DMS 273 (cell line): ENCODE measurements at regions not wholly inside any gene's neighbourhood (a gene's known extent, or its start where the extent isn't known, plus 50 kb on each side); places are given as distances from the start of the nearest gene placed in this dataset.
"Not testable (repeated sequence)": the region's sequence is repeated elsewhere in the genome, so short reads cannot be mapped to it uniquely, and the experiment has no call there.

ENCODE experiments used
- DNase-seq: peaks from one replicate; lab custom pipeline; 2025; ENCODE audit not compliant: unreplicated experiment; lab: John Stamatoyannopoulos, UW

DNA sequence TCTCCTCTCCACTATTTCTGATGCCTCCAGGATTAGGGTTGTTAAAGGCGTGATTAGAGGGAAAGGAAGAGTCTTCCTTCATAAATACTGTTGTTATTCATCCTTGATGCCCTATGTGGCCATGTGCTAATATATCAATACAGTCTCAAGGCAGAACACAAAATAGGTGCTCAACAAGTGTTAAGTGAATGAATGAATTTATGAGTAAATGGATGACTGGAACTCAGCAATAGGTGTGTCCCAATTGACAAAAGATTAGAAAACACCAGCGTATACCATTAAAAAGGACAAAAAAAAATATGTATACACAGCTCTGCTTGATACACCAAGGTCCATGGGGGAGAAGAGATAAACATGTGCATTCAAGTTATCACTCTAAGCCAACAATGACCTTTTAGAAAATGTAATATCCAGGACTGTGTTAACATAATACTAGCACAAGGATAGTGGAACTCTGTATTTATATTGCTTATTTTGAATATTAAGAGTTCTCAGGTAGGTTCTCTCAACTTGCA is 171.2 kb upstream of the MYLIP start:
- no peak for DNase-seq

DNA sequence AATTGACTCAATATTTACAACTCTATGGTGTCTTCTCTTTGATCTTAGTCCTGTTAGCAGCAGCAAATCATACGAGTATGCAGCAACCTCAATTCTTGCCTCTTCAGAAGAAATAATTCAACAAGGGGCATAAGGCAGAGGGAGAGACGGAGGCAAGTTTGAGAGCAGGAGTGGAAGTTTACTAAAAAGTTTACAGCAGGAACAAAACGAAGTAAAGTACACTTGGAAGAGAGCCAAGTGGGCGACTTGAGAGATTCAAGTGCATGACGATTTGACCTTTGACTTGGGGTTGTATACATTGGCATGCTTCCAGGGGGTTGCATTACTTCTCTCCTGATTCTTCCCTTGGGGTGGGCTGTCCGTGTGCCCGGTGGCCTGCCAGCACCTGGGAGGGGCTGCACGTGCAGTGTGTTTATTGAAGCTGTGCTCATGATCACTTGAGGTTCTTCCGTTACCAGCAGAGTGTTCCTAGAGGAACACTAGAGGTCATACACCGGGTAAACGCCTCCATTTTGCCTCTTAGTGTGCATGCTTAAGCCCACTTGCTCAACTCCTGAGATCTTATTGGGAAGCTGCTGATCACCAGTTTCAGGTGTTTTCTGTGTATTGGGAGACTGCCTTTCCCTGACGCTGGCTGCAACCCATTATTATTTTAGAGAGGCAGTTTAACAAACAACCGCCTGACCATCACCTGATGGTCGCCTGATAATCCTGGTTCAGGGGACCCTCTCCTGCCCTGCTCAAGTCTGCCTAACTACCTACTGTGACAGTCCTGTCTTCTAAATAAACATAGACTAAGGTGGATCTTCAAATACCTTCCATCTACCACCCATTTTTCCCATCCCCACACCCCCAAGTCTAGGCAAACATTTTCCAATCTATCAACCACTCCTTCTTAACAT is 172.4 kb upstream of the MYLIP start:
- no peak for DNase-seq

DNA sequence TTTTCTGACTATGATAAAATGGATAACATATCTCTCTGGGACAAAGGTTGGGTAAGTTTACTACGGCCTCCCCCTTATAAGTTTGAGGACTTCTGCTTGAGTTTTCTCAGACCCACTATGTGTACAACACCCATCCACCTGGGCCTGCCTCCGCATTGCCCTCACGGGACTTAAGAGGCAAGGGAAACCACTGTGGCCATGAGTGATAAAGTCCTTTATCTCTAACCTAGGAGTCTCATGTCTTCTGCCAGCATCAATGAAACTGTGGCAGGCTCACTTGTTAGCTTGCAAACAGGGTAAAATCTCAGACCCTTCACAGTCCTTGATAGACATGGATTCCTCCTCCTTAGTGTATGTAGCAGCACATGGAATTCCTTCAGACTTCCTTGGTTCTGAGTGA is 173.4 kb upstream of the MYLIP start:
- DNase-seq = no peak

DNA sequence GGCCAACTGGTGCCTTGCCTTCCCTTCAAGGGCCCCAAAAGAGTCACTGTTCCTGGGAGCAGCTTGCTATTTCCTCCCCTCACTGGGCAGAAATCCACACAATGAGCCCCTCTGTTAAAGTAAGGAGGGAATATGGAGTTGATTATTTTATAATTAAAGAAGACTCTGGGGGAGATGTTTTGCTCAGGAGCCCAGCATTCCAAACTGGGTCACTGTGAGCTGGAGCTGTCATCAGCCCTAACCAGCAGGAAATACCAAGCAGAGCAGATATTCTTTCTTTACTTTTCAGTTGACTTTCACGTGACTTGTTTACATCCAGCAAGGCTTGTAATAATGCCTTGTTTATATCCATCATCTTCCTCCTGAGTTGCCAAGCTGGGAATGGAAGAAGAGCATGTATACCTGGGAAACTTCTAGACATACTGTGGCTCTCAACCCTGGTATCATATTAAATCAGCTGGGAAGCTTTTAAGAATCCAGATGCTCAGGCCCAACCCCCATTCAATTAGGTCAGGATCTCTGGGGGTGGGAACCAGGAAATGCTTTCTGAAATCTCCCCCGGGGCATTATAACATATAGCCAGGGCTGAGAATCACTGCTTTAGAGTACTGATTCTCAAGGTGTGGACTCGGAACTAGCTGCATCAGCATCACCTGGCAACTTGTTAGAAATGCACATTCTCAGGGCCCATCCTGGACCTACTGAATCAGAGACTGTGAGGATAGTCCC is 175.6 kb upstream of the MYLIP start:
- peak; percentile 16 for DNase-seq

DNA sequence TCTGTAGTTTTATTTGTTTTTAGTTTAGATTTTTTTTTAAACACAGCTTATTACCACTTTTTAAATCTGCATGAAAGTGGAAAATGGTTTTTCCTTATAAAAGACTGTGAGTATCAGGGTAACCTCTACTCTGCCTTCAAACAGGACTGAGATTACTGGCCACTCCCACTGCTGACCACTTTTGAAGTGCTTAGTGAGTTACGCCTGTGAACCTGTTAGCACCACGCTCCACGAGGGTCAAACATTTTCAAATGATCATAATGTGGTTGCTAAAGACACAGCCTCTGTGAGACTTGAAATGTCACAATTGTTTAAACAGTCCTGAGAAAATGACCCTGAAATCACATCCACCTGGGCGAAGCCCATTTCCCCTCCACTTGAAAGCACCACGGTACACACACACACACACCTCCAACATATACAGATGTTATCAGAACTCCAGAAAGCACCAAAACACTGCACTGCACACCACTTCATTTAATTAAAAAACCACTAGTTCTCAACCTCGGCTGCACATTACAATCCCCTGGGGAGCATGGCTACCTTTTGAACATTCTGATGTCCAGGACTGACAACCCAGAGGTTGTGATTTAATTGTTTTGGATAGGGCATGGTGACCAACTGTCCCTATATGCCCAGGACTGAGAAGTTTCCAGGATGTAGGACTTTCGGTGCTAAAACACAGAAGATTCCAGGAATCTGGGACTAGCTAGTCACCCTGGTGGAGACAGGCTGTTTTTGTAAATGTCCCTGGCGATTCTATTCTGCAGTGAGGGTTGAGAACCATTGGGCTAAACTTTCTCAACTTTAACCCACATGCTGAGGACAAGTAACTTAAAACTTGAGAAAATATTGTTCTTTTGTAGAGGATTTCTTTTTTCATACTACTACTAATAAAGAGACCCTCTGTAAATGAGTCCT is 176.4 kb upstream of the MYLIP start:
- no peak for DNase-seq

DNA sequence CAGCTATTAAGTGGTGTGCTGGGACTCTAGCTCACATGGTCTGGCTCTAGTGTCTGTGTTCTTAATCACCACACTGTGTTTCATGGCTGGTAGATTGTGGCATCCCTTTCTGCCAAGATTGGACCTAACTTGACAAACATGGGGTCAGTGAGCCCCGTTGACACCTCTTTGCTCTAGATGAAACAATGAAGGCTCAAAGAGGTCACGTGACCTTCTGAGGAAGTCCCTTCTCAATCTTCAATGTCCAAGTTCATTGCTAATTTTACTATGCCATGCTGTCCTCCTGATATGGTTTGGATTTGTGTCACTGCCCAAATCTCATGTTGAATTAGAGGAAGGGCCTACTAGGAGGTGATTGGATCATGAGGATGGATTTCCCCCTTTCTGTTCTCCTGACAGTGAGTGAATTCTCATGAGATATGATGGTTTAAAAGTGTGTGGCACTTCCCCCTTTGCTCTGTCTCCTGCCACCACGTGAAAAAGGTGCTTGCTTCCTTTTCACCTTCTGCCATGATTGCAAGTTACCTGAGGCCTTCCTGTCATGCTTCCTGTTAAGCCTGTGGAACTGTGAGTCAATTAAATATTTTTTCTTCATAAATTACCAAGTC is 177.8 kb upstream of the MYLIP start:
- DNase-seq = no peak

DNA sequence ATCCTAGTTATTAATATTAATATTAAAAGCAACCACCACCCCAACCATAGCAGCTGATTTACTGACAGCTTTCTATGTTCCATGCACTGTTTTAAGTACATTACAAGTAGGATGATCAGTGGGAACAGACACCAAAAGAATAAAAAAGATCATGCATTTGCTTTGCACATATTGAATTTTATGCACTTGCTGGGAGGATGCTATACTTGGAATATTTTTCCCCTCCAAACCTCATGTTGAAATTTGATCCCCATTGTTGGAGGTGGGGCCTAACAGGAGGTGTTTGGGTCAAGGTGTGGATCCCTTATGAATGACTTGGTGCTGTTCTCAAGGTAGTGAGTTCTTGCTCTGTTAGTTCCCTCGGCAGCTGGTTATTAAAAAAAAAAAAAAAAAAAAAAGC is 178.9 kb upstream of the MYLIP start:
- no peak for DNase-seq

DNA sequence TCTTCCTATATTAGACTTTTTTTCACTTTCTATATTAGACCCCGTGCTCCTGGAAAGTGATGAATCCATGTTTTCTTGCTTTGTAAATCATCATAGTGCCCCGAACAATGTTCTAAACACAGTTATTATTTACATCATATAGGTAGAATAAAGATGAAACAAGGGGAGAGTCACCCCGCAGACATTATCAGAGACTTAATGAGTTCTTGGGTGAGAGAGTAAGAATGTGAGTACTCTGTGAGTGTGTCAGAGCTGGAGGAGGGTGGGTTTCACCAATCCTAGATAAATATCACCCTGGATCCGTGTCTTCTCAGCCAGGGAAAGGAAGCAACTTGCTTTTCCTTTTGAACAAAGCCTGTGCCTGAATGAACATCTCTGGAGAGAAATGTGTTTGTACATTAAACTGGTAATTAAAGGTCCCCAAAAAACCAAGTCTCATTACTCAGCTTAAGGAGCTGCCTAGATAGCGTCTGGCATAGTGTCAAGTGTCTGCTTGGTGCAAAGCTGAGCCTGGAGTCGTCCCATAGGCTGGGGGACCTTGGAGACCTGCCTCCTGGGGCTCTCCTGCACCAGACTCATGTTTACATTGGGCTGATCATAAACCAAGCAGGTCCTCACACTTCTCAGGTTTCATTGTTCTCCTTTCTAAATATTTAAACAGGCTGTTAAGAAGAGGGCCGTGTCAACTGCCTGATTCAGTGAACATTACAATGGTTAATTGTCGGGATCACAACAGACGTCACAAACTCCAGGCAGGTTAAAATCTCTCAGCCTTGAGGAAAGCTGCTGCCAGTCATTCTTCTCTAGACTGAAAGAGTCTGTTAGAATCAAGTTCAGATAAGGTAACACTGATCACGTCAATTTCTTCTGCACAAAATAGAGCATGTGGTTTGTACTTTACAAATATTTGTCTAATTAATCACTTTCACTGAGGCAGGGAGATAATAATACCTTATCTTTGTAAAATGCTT is 179.7 kb upstream of the MYLIP start:
- peak; percentile 83 for DNase-seq

DNA sequence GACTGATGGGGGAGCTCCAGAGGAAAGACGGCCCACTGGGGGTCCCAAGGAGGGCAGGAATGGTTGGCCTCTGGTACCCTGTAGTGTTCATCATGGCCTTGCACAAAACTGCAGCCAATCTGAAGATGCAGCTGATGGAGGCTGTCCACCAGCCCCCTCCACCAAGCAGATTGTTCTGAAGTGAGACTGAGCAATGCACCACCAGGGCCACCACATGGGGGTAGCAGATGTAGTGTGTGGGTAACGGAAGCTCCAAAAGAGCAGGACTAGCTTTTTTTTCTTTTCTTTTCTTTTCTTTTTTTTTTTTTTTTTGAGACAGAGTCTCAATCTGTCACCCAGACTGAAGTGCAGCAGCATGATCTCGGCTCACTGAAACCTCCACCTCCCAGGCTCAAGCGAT is 181.0 kb upstream of the MYLIP start:
- peak; percentile 52 for DNase-seq

DNA sequence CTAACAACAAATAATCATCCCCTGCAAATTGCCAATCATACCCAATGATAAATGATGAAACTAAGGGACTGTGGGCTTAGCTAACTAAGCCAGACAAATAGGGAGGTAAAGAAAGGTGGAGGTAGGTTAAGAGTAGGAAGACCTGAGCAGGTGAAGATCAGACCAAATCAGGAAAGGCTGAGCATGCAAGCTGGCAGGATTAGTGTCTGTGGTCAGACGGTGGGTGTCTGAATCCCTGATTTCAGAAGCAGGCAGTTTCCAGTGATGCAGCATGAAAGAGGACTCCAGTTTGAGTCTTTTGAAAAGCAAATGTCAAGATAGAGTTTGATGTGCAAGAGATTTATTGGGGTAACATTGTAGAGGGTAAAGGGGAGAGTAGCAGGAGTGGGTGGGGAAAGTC is 181.4 kb upstream of the MYLIP start:
- peak; percentile 23 for DNase-seq

DNA sequence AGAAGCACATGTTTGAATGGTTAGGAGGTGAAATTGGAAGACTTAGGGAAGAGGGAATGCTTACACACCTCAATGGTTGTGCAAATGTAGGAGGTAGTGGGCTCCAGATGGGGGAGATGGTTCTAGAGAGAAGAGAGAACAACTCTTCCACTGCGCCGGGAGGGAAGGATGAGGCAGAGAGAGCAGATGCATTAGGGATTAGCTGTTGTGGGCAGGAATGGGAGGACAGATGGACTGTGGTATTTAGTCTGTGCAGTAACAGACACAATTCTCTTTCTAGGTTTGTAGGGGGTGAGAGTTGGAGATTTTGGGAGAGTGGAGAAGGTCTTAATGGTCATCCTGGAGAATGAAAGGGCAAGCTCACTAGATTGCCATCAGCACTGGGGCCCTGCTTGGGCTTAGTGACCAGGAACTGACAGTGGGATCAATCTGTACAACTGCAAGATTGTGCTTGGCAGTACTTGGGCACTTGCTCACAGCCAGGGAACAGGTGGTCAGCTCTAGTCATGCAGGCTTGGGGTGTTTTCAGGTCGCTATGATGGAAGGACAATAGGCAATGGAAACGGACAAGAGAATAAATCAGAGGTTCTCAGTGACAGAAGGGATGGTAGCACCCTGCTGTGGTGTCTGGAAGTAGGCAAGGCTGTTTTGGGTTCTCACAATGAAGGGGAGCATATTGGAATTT is 182.0 kb upstream of the MYLIP start:
- peak; percentile 77 for DNase-seq

DNA sequence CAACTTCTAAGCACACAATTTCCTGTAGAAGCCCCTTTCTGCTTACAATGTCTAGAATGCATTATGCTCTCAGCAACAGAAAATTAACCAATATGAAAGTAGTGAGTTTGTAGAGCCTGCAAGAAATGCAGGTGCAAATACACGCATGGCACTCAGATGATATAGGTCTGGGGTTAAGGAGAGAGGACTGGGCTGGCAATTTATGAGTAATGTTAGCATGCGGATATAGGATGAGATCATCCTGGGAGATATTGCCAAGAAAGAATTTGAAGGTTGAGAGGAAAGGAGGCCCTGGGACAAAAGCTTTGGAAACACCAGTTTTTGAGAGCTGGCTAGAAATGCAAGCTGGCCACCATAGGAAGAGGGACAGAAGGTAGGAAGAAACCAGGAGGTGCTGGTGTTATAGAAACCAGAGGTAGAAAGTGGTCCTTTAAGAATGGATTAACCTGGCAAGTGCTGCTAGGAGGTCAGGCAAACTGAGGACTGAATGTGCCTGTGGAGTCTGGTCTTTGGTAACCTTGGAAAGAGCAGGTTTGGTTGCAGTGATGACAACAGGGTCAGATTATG is 183.2 kb upstream of the MYLIP start:
- DNase-seq = peak; percentile 36

DNA sequence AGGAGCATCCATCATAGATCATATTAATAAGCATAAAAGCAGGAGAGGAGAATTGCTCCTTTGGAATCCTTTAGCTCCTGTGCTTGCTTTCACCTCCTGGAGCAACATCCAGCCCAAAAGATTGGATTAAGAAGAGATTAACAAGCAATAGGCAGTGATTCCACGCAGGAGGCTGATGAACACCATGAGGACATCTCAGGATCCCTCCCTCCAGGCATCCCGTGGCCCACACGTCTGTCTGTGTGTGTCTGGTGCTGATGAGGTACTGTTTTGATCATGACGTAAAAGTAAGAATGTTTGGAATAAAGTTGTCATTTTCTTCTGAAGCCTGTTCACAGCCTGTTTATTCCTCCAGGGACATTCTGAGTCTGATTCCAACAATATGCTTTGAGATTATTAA is 185.5 kb upstream of the MYLIP start:
- DNase-seq = no peak

DNA sequence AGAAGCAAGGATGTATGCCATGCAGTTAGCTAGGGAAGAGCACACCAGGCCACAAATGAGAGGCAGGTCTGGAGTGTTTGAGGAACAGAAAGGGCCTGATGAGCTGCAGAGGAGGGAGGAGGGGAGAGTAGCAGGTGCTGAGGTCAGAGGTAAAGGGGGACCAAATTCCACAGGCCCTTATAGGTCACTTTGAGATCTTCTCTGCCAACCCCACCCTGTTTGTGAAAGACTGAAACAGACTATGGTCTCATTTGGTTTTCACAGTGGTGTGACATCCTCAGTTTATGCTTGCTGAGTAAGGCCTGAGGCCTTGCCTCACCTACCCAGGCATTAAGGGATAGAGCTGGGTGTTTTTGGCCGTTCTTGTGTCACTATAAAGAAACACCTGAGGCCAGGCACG is 187.7 kb upstream of the MYLIP start:
- no peak for DNase-seq

DNA sequence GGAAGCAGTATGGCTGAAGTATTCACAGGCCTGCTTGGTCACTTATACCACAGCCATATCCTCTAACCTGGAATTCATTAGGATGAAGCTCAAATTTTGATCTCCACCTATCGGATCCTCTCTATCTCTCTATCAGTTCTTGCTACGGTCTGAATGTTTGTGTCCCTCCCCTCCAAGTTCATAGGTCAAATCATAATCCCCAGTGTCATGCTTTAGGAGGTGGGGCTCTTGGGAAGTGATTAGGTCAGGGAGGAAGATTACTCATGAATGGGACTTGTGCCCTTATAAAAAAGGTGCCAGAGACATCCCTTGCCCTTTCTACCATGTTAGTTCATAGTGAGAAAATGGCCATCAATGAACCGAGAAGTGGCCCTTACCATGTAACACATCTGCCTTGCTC is 190.8 kb upstream of the MYLIP start:
- no peak for DNase-seq

DNA sequence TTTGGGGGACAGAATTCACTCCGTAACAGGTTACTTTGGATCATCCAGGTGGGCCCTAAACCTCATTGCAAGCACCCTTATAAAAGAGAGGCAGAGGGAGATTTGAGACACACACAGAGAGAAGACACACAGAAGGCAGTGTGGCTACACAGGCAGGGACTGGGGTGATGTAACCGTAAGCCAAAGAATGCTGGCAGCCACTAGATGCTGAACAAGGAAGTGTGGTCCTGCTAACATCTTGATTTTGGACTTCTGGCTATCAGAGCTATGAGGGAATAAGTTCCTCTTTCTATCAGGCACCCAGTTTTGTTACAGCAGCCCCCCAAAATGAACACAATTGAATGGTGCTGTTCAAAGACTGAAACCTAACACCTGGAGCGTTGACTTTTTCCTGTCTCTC is 191.3 kb upstream of the MYLIP start:
- DNase-seq = no peak

DNA sequence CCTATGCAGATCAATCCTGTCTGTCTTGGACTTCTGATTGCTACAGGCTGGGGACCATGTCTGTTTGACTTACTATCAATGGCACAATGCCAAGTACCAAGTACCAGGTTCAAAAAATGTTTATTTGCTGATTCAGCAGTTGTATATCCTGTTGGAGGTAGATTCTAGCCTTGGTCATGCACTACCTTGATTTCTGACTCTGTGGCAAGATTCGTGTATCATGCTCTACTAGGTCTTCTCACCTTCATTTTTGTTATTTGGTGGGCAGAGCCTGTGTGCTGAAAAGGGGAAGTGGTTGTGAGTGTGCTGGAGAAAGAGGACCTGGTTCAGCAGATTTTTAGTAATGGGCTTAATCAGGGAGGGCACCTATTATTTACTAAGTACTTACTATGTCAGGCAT is 192.4 kb upstream of the MYLIP start:
- DNase-seq = no peak

DNA sequence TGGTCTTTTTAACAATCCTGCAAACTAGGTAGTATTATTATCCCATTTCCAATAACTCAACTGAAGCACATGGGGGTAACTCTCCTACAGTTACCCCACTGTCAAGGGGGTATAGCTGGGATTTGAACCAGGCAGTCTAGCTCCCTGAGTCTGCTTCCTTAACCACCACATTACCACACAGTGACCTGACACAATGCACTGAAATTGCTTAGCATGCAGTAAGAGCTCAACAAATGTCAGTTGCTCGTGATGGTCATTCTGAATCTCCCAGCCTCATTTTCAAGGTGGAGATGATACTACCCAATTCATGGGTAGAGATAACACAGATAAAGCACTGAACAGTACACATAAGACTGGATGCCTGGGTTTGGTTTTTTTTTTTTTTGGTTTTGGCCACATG is 193.2 kb upstream of the MYLIP start:
- DNase-seq = no peak

DNA sequence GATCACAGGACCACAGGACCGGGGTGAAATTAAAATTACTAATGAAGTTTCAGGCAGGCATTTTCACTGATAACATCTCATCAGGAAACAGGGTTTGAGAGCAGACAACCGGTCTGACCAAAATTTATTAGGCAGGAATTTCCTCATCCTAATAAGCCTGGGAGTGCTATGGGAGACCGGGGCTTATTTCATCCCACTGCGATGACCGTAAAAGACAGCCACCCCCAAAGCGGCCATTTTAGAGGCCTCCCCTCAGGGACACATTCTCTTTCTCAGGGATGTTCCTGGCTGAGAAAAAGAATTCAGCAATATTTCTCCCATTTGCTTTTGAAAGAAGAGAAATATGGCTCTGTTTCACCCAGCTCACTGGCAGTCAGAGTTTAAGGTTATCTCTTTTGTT is 197.2 kb upstream of the MYLIP start:
- not testable (repeated sequence) for DNase-seq
